Daoy (cell line): ENCODE measurements at regions not wholly inside any gene's neighbourhood (a gene's known extent, or its start where the extent isn't known, plus 50 kb on each side); places are given as distances from the start of the nearest gene placed in this dataset.
A peak's percentile ranks its signal among the peaks of the same experiment; 100 is the strongest.

Source experiments
- DNase-seq: peaks from one replicate; pipeline ENCODE4 v3.0.0-alpha.2; 2015; ENCODE audit warnings: low read depth

- no peak for DNase-seq
These were observed 292.3 kb upstream of the SIX2 start for GRCh38 chr2:45301307-45302277.

GRCh38 chr2:45300026-45300750 lies 290.9 kb upstream of the SIX2 start:
- no peak for DNase-seq

DNA sequence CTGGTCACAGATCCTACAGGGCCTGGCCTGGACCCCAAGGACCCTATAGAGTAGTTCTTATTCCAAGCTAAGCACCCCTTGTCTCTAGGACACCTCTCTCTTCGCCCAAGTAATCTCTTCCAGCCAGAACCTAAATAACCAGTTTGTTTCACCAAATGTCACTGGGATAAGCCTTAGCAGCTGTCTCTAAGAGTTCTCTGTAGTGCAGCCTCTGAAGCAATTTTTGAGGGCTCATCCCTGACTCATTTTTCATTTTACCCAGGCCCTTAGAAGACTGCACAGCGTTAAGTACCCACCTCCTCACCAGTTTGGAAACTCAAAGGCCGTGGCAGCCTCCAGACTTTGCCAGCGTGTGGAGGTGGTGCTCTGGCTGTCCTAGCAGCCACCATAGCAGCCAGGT lies 290.1 kb upstream of the SIX2 start:
- no peak for DNase-seq

DNA sequence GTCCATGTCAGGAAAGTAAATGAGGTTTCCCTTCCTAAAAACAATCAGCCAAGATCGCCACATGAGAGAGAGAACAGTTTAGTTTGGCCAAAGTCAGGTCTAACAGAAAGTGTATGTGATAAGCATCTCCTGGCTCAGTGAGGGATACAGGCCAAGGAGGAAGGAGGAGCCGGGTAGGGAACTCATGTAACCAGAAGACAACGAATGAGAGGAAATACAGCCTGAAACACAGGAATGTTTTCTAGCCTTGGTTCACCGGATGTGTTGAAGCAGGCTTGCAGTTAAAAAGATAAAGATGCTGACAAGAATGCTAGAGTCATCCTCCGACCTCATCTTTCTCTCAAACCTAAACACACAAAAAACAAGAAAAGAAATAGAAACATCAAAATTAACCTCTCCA lies 283.9 kb upstream of the SIX2 start:
- DNase-seq: no peak

- no peak for DNase-seq
These were observed 282.0 kb upstream of the SIX2 start for GRCh38 chr2:45291296-45291701.

DNA sequence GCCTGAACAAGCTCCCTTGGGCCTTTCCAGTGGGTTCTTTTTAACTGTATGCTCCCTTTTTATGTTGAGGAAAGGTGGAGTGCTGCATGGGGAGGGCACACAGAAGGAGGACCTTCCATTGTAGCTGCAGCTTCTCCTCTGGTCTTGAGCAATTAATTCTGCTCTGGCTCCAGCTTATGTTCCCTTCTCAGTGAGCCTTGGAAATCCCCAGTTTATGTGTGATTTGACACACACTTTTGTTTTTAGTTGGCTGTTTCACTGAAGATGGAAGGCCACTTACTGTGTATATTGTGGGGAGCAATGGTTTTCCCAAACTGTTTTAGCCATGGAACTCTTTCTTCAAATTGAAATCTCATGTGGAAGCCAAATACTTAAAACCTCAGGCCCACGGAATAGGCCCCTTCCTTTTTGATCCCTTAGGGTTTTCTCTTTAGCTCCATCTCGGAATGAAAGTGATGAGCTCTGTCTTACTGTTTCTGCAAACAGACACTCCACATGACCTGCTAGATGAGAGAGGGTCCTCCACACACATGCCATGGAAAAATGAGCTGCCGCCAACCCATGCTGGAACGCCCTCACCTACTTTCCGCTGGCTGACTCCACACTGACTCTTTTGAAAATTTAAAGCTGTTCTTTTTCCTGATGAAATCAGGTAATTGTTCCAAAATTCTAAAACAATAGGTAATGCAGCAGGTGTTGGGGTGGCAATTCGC lies 280.9 kb upstream of the SIX2 start:
- DNase-seq: no peak

DNA sequence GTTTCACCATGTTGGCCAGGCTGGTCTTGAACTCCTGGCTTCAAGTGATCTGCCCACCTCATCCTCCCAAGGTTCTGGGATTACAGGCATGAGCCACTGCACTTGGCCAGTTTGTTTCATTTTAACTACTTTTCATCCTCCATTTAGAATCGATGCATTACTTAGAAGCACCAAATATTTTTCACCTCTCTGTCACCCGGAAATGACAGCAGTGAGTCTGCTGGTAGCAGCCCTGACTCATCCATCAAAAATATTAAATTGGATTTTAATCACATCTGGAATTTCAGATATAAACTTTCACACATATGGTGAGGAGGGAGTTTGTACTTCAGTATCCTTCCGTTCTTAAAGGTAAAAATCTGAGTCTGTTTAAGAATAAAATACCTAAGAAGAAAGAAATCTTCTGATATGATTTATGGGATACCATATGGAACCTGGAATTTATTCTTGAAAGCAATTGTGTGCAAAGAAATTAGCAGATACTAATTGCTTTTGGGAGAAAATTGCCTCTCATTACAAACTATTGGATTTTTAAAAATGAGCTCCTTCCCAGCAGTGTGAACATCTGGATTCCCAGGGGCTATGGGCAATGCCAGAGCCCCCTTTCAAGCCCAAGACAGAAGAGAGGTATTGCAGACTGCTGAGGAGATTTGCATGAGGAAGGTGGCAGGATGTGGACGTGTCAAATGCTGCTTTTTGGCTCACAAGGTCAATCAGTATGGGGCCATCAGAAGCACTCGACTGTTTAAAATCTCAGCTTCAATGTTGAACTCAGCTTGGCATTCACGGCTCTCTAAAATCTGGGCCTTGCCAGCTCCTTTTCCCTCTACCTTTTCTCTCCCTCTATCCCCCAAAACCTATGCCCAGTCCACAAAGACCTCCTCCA lies 279.5 kb upstream of the SIX2 start:
- peak; percentile 52 for DNase-seq

DNA sequence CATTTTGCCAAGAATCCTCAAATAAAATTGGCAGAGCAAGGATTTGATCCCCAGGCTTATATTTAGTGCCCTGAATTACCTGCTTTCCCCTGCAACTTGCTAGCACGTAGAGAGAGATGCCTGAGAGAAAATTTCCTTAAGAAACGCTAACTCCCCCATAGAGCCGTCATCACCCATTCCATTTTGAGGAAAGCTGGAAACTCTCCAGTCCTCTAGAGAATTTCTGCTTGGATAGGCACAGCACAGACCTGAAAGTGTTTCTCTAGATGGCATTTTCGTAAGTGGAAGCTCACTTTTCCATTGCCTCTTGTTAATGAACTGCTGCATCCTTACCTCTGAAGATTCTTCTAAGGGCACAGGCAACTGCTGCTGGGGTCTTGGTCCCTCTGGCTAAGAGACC lies 277.8 kb upstream of the SIX2 start:
- DNase-seq: no peak

DNA sequence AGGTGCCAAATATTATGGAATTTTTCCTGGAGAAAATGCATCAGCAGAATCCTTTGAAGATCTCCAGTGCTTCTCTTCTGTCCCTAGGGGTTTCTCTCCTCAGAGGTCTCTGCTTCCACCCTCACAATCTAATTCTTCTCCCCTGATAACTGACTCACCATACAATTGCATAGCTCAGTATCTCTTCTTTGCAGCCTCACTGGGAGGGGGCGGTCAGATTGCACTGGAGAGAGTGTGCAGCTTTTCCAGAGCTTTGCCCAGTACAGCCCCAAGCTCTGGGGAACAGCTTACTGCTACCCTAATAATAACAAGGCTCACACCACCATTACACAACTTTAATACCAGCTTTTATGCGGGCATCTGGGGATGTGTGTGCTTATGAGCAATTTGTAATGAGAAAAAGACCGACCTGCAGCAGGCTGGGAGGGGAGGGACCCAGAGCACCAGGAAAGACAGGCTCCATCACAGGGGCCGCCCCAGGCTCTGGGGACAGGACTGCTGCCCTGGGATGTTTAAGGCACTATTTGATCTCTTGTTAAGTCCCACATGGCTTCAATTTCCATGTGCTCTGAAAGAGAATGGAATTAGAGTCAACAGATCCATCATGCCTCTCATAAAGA lies 276.6 kb upstream of the SIX2 start:
- DNase-seq: no peak

DNA sequence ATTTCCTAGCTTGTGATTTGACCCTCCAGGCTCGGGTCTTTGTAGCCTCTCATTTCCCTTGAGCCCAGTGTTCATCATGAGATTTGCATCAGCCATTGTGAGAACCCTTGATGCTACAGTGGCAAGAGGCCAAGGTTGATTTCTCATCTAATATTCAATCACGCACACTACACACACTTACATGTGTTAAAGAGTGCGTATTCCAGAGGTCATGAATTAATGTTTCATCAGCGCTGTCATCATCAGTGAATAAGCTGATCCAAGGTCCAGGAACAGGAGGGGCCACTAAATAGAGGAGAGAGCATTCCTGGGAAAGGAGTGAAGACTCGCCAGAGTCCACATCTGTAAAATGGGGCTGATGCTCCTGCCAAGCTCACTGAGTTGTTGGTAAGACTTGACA lies 276.1 kb upstream of the SIX2 start:
- no peak for DNase-seq

- no peak for DNase-seq
These were observed 275.4 kb upstream of the SIX2 start for GRCh38 chr2:45284621-45284995.

GRCh38 chr2:45283764-45284620 lies 274.7 kb upstream of the SIX2 start:
- peak; percentile 91 for DNase-seq

GRCh38 chr2:45282646-45283045 lies 273.4 kb upstream of the SIX2 start:
- peak; percentile 41 for DNase-seq

- DNase-seq: no peak
These were observed 272.1 kb upstream of the SIX2 start for GRCh38 chr2:45281311-45281710.

- no peak for DNase-seq
These were observed 271.5 kb upstream of the SIX2 start for GRCh38 chr2:45280794-45281193.

DNA sequence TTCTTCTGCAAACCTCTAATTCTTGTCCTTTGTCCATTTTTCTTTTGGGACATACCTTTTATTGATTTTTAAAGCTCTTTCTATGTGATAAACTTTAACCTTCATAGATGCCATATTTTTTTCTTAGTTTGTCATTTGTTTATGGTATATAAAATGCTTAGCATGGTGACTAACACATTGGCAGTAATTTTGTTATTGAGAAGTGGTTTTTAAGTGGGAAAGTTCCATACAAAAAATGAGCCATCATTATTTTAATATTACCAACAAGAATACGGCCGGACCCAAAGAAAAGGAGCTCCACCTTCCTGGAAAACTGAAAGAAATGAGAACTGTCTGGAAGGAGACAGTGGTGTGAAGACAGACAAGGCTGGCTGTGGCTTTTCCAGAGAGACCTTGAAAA lies 270.1 kb upstream of the SIX2 start:
- no peak for DNase-seq

DNA sequence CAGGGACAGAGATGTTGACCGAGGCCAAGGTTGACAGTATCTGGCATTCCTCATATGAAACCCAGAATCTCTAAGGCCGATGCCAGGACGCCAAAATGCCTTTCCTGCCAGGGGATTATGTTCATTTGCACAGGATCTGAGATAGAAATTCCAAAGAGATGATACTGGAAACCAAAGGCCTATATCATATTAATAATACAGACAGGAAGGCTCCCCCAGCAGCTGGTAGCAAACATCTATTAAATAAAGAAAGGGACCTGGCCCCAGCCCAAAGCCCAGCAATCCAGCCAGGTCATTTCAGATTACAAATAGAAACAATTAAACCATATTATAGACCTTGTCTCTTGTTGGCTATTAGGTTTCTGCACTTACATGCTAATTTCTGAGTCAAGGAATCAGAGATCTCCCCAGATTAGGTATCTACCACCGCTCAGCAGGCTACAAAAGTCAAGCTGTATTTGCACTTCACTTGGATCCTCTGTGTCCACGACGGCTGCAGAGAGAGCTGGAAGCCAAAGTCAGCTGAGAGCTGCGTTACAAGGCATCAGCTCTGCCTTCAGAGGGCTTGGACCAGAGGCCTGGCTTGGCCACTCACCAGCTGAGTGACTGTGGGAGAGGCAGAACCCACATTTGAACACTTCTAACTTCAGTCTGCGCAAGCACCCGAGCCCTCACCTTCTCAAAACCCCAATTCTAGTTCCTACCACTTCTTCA lies 269.3 kb upstream of the SIX2 start:
- DNase-seq: no peak

DNA sequence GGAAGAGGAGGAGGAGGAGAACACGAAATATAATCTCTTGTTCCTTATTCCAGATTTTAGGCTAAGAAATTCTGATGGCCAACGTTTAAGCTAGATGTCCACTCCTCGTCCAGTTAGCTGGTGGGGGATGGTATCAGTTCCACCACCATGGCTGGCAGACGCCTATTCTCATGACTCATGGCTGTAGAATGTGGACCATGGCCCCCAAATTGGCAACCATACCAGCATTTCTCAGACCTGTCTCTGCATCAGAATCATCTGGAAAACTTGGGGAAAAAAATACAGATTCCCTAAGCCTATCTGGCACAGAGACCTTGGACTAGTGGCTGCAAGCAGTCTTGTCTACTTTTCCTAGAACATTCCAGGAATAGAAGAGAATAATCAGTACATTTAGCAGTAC lies 267.7 kb upstream of the SIX2 start:
- peak; percentile 48 for DNase-seq

GRCh38 chr2:45275806-45276205 lies 266.6 kb upstream of the SIX2 start:
- DNase-seq: no peak
